ENCODE measurements at regions not wholly inside any gene's neighbourhood (a gene's known extent, or its start where the extent isn't known, plus 50 kb on each side); places are given as distances from the start of the nearest gene placed in this dataset.

GRCh38 chr14:35221462-35221861 is 70.7 kb upstream of the PSMA6 start:
- no peak for TF ChIP-seq CTCF (IDR thresholded peaks at IDR 0.05)
- peaks cover 0 to 22% of the 10 kb centered on the region in 2 donors for H3K4me1 ChIP-seq
- no peak overlapping the region for H3K4me3 ChIP-seq
- no peak for ATAC-seq
- H3K27me3 ChIP-seq: no peaks in the 10 kb centered on the region
- H3K9me3 ChIP-seq: no peaks in the 10 kb centered on the region
- intact Hi-C loops (cut with DNase I): no loop called here
- H3K36me3 ChIP-seq: peaks cover 0 to 5% of the 10 kb centered on the region in 2 donors
- DNase-seq: no peak
- no peak overlapping the region for H3K27ac ChIP-seq

GRCh38 chr14:35222324-35222723 is 69.9 kb upstream of the PSMA6 start:
- Histone ChIP-seq H3K27ac (peak overlapping the region in 1 of 2 donors; percentile 48), H3K27me3 (no peaks in the 10 kb centered on the region), H3K4me3 (no peak overlapping the region), H3K9me3 (no peaks in the 10 kb centered on the region), H3K4me1 (peaks cover 0 to 22% of the 10 kb centered on the region in 2 donors), H3K36me3 (peaks cover 0 to 5% of the 10 kb centered on the region in 2 donors)
- DNase-seq (no peak), ATAC-seq (no peak)
- intact Hi-C loops (cut with DNase I): no loop called here
- TF ChIP-seq CTCF (IDR thresholded peaks at IDR 0.05): no peak

- H3K27me3 ChIP-seq: no peaks in the 10 kb centered on the region
- intact Hi-C loops (cut with DNase I): no loop called here
- DNase-seq (no peak), ATAC-seq (peak; percentile 63)
- H3K27ac ChIP-seq: peak overlapping the region in 1 of 2 donors; percentile 48
- H3K9me3 ChIP-seq: no peaks in the 10 kb centered on the region
- H3K36me3 ChIP-seq: peaks cover 0 to 5% of the 10 kb centered on the region in 2 donors
- H3K4me1 ChIP-seq: peaks cover 0 to 22% of the 10 kb centered on the region in 2 donors
- H3K4me3 ChIP-seq: no peak overlapping the region
- TF ChIP-seq CTCF (IDR thresholded peaks at IDR 0.05): no peak
Measured at GRCh38 chr14:35222872-35223466, 69.2 kb upstream of the PSMA6 start.

GRCh38 chr14:35223927-35224326 is 68.3 kb upstream of the PSMA6 start:
- peak; percentile 75 for ATAC-seq
- Histone ChIP-seq H3K36me3 (peaks cover 0 to 3% of the 10 kb centered on the region in 2 donors), H3K4me3 (no peak overlapping the region), H3K27ac (peak overlapping the region in 1 of 2 donors; percentile 48), H3K4me1 (peaks cover 0 to 22% of the 10 kb centered on the region in 2 donors), H3K9me3 (no peaks in the 10 kb centered on the region), H3K27me3 (no peaks in the 10 kb centered on the region)
- DNase-seq: no peak
- TF ChIP-seq CTCF (IDR thresholded peaks at IDR 0.05): no peak
- intact Hi-C loops (cut with DNase I): no loop called here

- ATAC-seq: no peak
- no peak overlapping the region for H3K27ac ChIP-seq
- TF ChIP-seq CTCF (IDR thresholded peaks at IDR 0.05): no peak
Measured at GRCh38 chr14:35224615-35225014, 67.6 kb upstream of the PSMA6 start.

More at GRCh38 chr14:35224615-35225014, 67.6 kb upstream of the PSMA6 start:
- Histone ChIP-seq H3K27me3 (no peaks in the 10 kb centered on the region), H3K4me3 (no peak overlapping the region), H3K4me1 (peaks cover 0 to 27% of the 10 kb centered on the region in 2 donors), H3K36me3 (no peaks in the 10 kb centered on the region), H3K9me3 (no peaks in the 10 kb centered on the region)
- DNase-seq: no peak
- intact Hi-C loops (cut with DNase I): no loop called here
